A549 (cell line): ENCODE measurements at regions not wholly inside any gene's neighbourhood (a gene's known extent, or its start where the extent isn't known, plus 50 kb on each side); places are given as distances from the start of the nearest gene placed in this dataset.

Source experiments
- ATAC-seq, 2 experiments: fragments of 200-7000 bp in 1 of 2; fragments of >200 bp in 1 of 2; cut with Nextera tagmentation in 1 of 2; cut with Tn5 transposase in 1 of 2; 3 replicates each; pipeline versions ENCODE4 v1.8.0 to v1.9.1; 2018 to 2020; ENCODE audit warnings: mild to moderate bottlenecking in 1 of 2, moderate library complexity in 1 of 2
- CTCF ChIA-PET: fragments of 300-600 bp; sonication (Branson Sonifier 250); formaldehyde crosslinking; extraction: SDS; loops from one replicate; lab custom pipeline; 2021; ENCODE audit warnings: antibody characterized with exemption, inconsistent platforms; lab: Yijun Ruan, JAX
- POLR2A ChIA-PET: fragments of 350-600 bp; formaldehyde crosslinking; extraction: SDS; loops from one replicate; lab custom pipeline; 2021; ENCODE audit warnings: antibody characterized with exemption, inconsistent platforms; lab: Yijun Ruan, JAX
- DNase-seq, 2 experiments: peaks; one replicate each; pipeline versions ENCODE4 v3.0.0 to v3.0.0-alpha.2; 2011 to 2016; ENCODE audit warnings: low read depth in 1 of 2, low spot score in 1 of 2
- FAIRE-seq: peaks from 2 replicates; lab custom pipeline; 2011; peaks lifted over from hg19 to GRCh38; lab: Jason Lieb, UNC
- H3K27ac ChIP-seq, 2 experiments: fragments of >200 bp; sonication (Bioruptor Twin); formaldehyde crosslinking; 3 replicates each; pipeline ENCODE4 v1.5.1; 2016 to 2017
- H3K4me1 ChIP-seq: fragments of >200 bp; sonication (Bioruptor Twin); formaldehyde crosslinking; 3 replicates; pipeline ENCODE4 v1.6.1; 2016
- H3K4me2 ChIP-seq: fragments of >200 bp; sonication (Bioruptor Twin); formaldehyde crosslinking; 3 replicates; pipeline ENCODE4 v1.6.1; 2016
- H3K4me3 ChIP-seq: fragments of >200 bp; sonication (Bioruptor Twin); formaldehyde crosslinking; 3 replicates; pipeline ENCODE4 v1.5.1; 2016
- H3K9me3 ChIP-seq: fragments of >200 bp; sonication (Bioruptor Twin); formaldehyde crosslinking; 3 replicates; pipeline ENCODE4 v1.6.1; 2016
- BCL3 ChIP-seq: fragments of >200 bp; sonication (Bioruptor Twin); formaldehyde crosslinking; IDR thresholded peaks from 3 replicates; pipeline ENCODE4 v1.6.1; 2016
- CBX2 ChIP-seq: fragments of 200-600 bp; sonication (generic); IDR thresholded peaks from 2 replicates; pipeline ENCODE4 v1.6.1; 2016; ENCODE audit warnings: low read depth, mild to moderate bottlenecking, borderline replicate concordance
- CEBPB ChIP-seq, 2 experiments: fragments of >200 bp in 1 of 2; sonication (Bioruptor Twin) in 1 of 2; formaldehyde crosslinking in 1 of 2; IDR thresholded peaks; 2 replicates each; pipeline ENCODE4 v1.6.1; 2012 to 2016
- CHD2 ChIP-seq: fragments of 150-350 bp; IDR thresholded peaks from 2 replicates; pipeline ENCODE4 v1.6.1; 2014; ENCODE audit warnings: low read length; ENCODE audit not compliant: partially characterized antibody
- CHD4 ChIP-seq: fragments of 200-600 bp; sonication (generic); IDR thresholded peaks from 2 replicates; pipeline ENCODE4 v1.6.1; 2016; ENCODE audit warnings: antibody characterized with exemption, mild to moderate bottlenecking, borderline replicate concordance
- EHF ChIP-seq: fragments of 250-450 bp; sonication (Bioruptor Pico); IDR thresholded peaks from 2 replicates; pipeline ENCODE4 v1.5.0; 2020; ENCODE audit warnings: mild to moderate bottlenecking
- EHMT2 ChIP-seq: fragments of 200-600 bp; sonication (generic); IDR thresholded peaks from 2 replicates; pipeline ENCODE4 v1.6.1; 2016; ENCODE audit warnings: antibody characterized with exemption, low read depth, mild to moderate bottlenecking, moderate library complexity
- ELK1 ChIP-seq: fragments of 150-350 bp; IDR thresholded peaks from 2 replicates; pipeline ENCODE4 v1.6.1; 2014; ENCODE audit warnings: low read depth, mild to moderate bottlenecking, low read length
- GATA3 ChIP-seq: IDR thresholded peaks from 2 replicates; pipeline ENCODE4 v1.6.1; 2012; ENCODE audit warnings: borderline replicate concordance
- HMGXB4 ChIP-seq: fragments of 250-450 bp; sonication (Bioruptor Pico); IDR thresholded peaks from 2 replicates; pipeline ENCODE4 v1.5.0; 2021; ENCODE audit warnings: mild to moderate bottlenecking, moderate library complexity, borderline replicate concordance
- KDM5A ChIP-seq: fragments of 200-600 bp; sonication (generic); IDR thresholded peaks from 2 replicates; pipeline ENCODE4 v1.6.1; 2016; ENCODE audit warnings: antibody characterized with exemption, mild to moderate bottlenecking
- MAX ChIP-seq: IDR thresholded peaks from 2 replicates; pipeline ENCODE4 v1.6.1; 2012
- MYC ChIP-seq: IDR thresholded peaks from 2 replicates; pipeline ENCODE4 v1.6.1; 2012; ENCODE audit warnings: mild to moderate bottlenecking, inconsistent platforms, low read length, improper control_type of control experiment, borderline replicate concordance
- NPAS2 ChIP-seq: fragments of 250-450 bp; sonication (Bioruptor Pico); IDR thresholded peaks from 2 replicates; pipeline ENCODE4 v1.8.0; 2022; ENCODE audit warnings: mild to moderate bottlenecking, moderate library complexity, borderline replicate concordance
- RNF2 ChIP-seq: fragments of 200-600 bp; sonication (generic); IDR thresholded peaks from 2 replicates; pipeline ENCODE4 v1.6.1; 2016; ENCODE audit warnings: low read depth, mild to moderate bottlenecking, antibody characterized with exemption, moderate library complexity, borderline replicate concordance
- TFCP2L1 ChIP-seq: fragments of 250-450 bp; sonication (Bioruptor Pico); IDR thresholded peaks from 2 replicates; pipeline ENCODE4 v1.5.0; 2021; ENCODE audit warnings: mild to moderate bottlenecking
- ZSCAN20 ChIP-seq: fragments of 250-450 bp; sonication (Bioruptor Pico); IDR thresholded peaks from 2 replicates; pipeline ENCODE4 v1.8.0; 2022; ENCODE audit warnings: mild to moderate bottlenecking, moderate library complexity
- WGBS: methylation state at CpG from one replicate; pipeline ENCODE4 v1.1.6; 2017; ENCODE audit errors: missing lambda C conversion rate; 5-methylcytosine and 5-hydroxymethylcytosine counted together
- TF ChIP-seq, protein P1 (sequence below): fragments of 250-450 bp; sonication (Bioruptor Pico); IDR thresholded peaks from 2 replicates; pipeline ENCODE4 v1.5.0; 2020; ENCODE audit warnings: low read depth, mild to moderate bottlenecking, moderate library complexity
- TF ChIP-seq, protein P2 (sequence below): fragments of >200 bp; sonication (Bioruptor Twin); formaldehyde crosslinking; IDR thresholded peaks from 3 replicates; pipeline ENCODE4 v1.5.1; 2016

- FAIRE-seq (no peak), ATAC-seq (no peak)
- CTCF ChIA-PET: interaction anchor here (1.2 kb wide), 1 partner anchor 27 kb away, joined by 4 read pairs; no protein-coding TSS in a partner anchor
- WGBS: 34% methylated on average over 2 of the region's 3 CpGs
- no peaks in the 10 kb centered on the region for H3K4me1 ChIP-seq
- H3K4me2 ChIP-seq: no peak overlapping the region
- H3K9me3 ChIP-seq: no peaks in the 10 kb centered on the region
- POLR2A ChIA-PET: no interaction called here
- H3K27ac ChIP-seq: no peak overlapping the region
- H3K4me3 ChIP-seq: no peak overlapping the region
- no peak for TF ChIP-seq MYC
- TF ChIP-seq CBX2: no peak
- TF ChIP-seq KDM5A: no peak
- no peak for TF ChIP-seq MAX
- no peak for TF ChIP-seq ZSCAN20
- no peak for TF ChIP-seq ELK1
- no peak for TF ChIP-seq RNF2
- no peak for TF ChIP-seq HMGXB4 (CRISPR knock-in tag)
- no peak for TF ChIP-seq CEBPB (IDR thresholded peaks at IDR 0.05)
- no peak for TF ChIP-seq NPAS2 (CRISPR knock-in tag)
- no peak for TF ChIP-seq CHD2
- TF ChIP-seq BCL3: no peak
- TF ChIP-seq EHF (CRISPR knock-in tag): no peak
- TF ChIP-seq EHMT2: no peak
- TF ChIP-seq, all 56 proteins: peak for 0
- DNase-seq: no peak
Observed at GRCh38 chr1:112776688-112777087, 61.6 kb upstream of the PPM1J start.

DNA sequence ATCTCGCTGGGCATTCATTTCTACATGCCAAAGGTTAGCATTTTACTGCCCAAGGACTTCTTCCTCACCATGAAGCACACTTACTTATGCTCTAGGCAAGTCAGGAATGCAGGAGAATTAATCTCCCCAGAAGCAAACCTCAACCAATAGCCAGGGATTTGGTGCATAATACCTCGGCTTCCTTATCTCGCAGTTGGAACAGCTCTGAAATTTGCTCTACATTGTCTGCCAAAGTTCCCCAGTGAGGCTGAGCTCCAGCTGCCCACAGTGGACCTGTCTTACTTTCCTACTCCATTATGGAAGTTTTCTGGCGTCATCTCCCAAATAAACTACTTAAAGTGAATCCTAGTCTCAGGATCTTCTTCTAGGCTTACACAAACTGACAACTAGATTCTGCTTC is 57.6 kb upstream of the PPM1J start:
- POLR2A ChIA-PET: no interaction called here
- H3K4me2 ChIP-seq: no peak overlapping the region
- H3K9me3 ChIP-seq: no peaks in the 10 kb centered on the region
- ATAC-seq: no peak
- CTCF ChIA-PET: no interaction called here
- no peaks in the 10 kb centered on the region for H3K4me1 ChIP-seq
- FAIRE-seq: no peak
- no peak for DNase-seq
- 22% methylated on average over 4 of the region's 4 CpGs for WGBS
- no peak overlapping the region for H3K27ac ChIP-seq
- H3K4me3 ChIP-seq: no peak overlapping the region
- TF ChIP-seq CBX2 (no peak), TFCP2L1 (CRISPR knock-in tag) (no peak), MYC (no peak), GATA3 (no peak), CHD4 (no peak)
- TF ChIP-seq, protein P1, sequence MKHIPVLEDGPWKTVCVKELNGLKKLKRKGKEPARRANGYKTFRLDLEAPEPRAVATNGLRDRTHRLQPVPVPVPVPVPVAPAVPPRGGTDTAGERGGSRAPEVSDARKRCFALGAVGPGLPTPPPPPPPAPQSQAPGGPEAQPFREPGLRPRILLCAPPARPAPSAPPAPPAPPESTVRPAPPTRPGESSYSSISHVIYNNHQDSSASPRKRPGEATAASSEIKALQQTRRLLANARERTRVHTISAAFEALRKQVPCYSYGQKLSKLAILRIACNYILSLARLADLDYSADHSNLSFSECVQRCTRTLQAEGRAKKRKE (CRISPR knock-in tag): no peak
- TF ChIP-seq, protein P2, sequence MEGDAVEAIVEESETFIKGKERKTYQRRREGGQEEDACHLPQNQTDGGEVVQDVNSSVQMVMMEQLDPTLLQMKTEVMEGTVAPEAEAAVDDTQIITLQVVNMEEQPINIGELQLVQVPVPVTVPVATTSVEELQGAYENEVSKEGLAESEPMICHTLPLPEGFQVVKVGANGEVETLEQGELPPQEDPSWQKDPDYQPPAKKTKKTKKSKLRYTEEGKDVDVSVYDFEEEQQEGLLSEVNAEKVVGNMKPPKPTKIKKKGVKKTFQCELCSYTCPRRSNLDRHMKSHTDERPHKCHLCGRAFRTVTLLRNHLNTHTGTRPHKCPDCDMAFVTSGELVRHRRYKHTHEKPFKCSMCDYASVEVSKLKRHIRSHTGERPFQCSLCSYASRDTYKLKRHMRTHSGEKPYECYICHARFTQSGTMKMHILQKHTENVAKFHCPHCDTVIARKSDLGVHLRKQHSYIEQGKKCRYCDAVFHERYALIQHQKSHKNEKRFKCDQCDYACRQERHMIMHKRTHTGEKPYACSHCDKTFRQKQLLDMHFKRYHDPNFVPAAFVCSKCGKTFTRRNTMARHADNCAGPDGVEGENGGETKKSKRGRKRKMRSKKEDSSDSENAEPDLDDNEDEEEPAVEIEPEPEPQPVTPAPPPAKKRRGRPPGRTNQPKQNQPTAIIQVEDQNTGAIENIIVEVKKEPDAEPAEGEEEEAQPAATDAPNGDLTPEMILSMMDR: no peak
- TF ChIP-seq, all 56 proteins: peak for 0
